HepG2 (cell line): ENCODE measurements at regions not wholly inside any gene's neighbourhood (a gene's known extent, or its start where the extent isn't known, plus 50 kb on each side); places are given as distances from the start of the nearest gene placed in this dataset.

Experiments
- ATAC-seq: fragments of 200-7000 bp; cut with Tn5 transposase; 3 replicates; pipeline ENCODE4 v1.9.1; 2020; ENCODE audit warnings: mild to moderate bottlenecking, moderate library complexity
- BruUV-seq: library from RNA; stranded (reverse); fragments of 400-500 nt; replicated peaks from 2 replicates; lab custom pipeline; 2021; lab: Mats Ljungman, UMichigan
- CTCF ChIA-PET: fragments of 300-600 bp; formaldehyde crosslinking; extraction: SDS; loops from one replicate; lab custom pipeline; 2021; ENCODE audit warnings: low total read pairs, inconsistent platforms, low intra/inter-chr PET ratio; lab: Yijun Ruan, JAX
- POLR2A ChIA-PET: fragments of 350-600 bp; sonication (Branson Sonifier 250); formaldehyde crosslinking; loops from one replicate; lab custom pipeline; 2020; ENCODE audit warnings: antibody characterized with exemption, inconsistent platforms; lab: Yijun Ruan, JAX
- DNase-seq: peaks from one replicate; pipeline ENCODE4 v3.0.0-alpha.2; 2015; ENCODE audit warnings: low spot score
- FAIRE-seq: peaks from 3 replicates; lab custom pipeline; 2011; peaks lifted over from hg19 to GRCh38; lab: Jason Lieb, UNC
- H2AFZ ChIP-seq: one replicate; pipeline ENCODE4 v1.6.1; 2011; ENCODE audit warnings: low read length, inconsistent platforms
- H3K27ac ChIP-seq: fragments of 300-600 bp; 3 replicates; pipeline ENCODE4 v1.8.0; 2011; ENCODE audit warnings: mixed run types, mild to moderate bottlenecking, mixed read lengths, low read length, inconsistent platforms; ENCODE audit not compliant: insufficient read depth; ENCODE audit errors: extremely low read length
- H3K27me3 ChIP-seq, 2 experiments: fragments of 200-600 bp in 1 of 2; 2 replicates in 1 of 2; 3 replicates in 1 of 2; pipeline versions ENCODE4 v1.6.0 to v1.8.0; 2011; ENCODE audit warnings: low read length in 2 of 2, mild to moderate bottlenecking in 2 of 2, moderate library complexity in 2 of 2, inconsistent platforms in 1 of 2; ENCODE audit not compliant: insufficient read depth in 2 of 2, control insufficient read depth in 1 of 2
- H3K36me3 ChIP-seq, 2 experiments: fragments of 200-600 bp in 1 of 2; replicated peaks in 1 of 2; 2 replicates in 1 of 2; 3 replicates in 1 of 2; pipeline versions ENCODE4 v1.5.1 to v1.8.0; 2011; ENCODE audit warnings: low read length in 2 of 2, inconsistent platforms in 1 of 2; ENCODE audit not compliant: insufficient read depth in 2 of 2, control insufficient read depth in 1 of 2
- H3K4me1 ChIP-seq: 2 replicates; pipeline ENCODE4 v1.5.1; 2012; ENCODE audit warnings: low read length, inconsistent platforms; ENCODE audit not compliant: insufficient read depth
- H3K4me2 ChIP-seq: 2 replicates; pipeline ENCODE4 v1.6.0; 2011; ENCODE audit warnings: low read depth, low read length, inconsistent platforms
- H3K4me3 ChIP-seq, 3 experiments: fragments of 200-600 bp in 1 of 3; sonication (generic), shearing (Covaris generic) in 1 of 3; replicated peaks in 1 of 3; 2 replicates each; pipeline ENCODE4 v1.5.1; 2011 to 2016; ENCODE audit warnings: low read length in 3 of 3, inconsistent platforms in 2 of 3, low read depth in 2 of 3, mild to moderate bottlenecking in 2 of 3, control low read depth in 1 of 3, mixed read lengths in 1 of 3; ENCODE audit not compliant: insufficient read depth in 1 of 3
- H3K79me2 ChIP-seq: one replicate; pipeline ENCODE4 v1.6.1; 2011; ENCODE audit warnings: low read length, inconsistent platforms; ENCODE audit not compliant: insufficient read depth
- H3K9ac ChIP-seq: 2 replicates; pipeline ENCODE4 v1.6.0; 2011; ENCODE audit warnings: mild to moderate bottlenecking, low read depth, low read length, inconsistent platforms; ENCODE audit not compliant: insufficient read depth
- H3K9me3 ChIP-seq: 2 replicates; pipeline ENCODE4 v1.5.1; 2012; ENCODE audit warnings: mild to moderate bottlenecking, low read length
- H4K20me1 ChIP-seq: 2 replicates; pipeline ENCODE4 v1.6.0; 2011; ENCODE audit warnings: inconsistent platforms, mild to moderate bottlenecking, low read length, moderate library complexity; ENCODE audit not compliant: insufficient read depth
- FOSL1 ChIP-seq: sonication (generic); formaldehyde crosslinking; IDR thresholded peaks from 2 replicates; pipeline ENCODE4 v1.9.0; 2021; ENCODE audit warnings: missing genetic modification reagents, borderline replicate concordance
- HMG20A ChIP-seq: IDR thresholded peaks from 2 replicates; pipeline ENCODE4 v1.6.1; 2016; ENCODE audit warnings: borderline replicate concordance
- HNRNPL ChIP-seq: fragments of 200-400 bp; formaldehyde crosslinking; IDR thresholded peaks from 2 replicates; pipeline ENCODE4 v1.6.1; 2017; ENCODE audit warnings: mild to moderate bottlenecking, low read depth, low read length
- HOXA3 ChIP-seq: sonication (generic); formaldehyde crosslinking; IDR thresholded peaks from 2 replicates; pipeline ENCODE4 v1.5.0; 2020; ENCODE audit warnings: missing genetic modification reagents
- NAIF1 ChIP-seq: sonication (generic); formaldehyde crosslinking; IDR thresholded peaks from 2 replicates; pipeline ENCODE4 v1.5.0; 2020; ENCODE audit warnings: mild to moderate bottlenecking, missing genetic modification reagents, borderline replicate concordance
- NCOA1 ChIP-seq: sonication (generic); formaldehyde crosslinking; IDR thresholded peaks from 2 replicates; pipeline ENCODE4 v1.9.0; 2021; ENCODE audit warnings: missing genetic modification reagents
- PCBP2 ChIP-seq: fragments of 200-400 bp; formaldehyde crosslinking; optimal IDR thresholded peaks from 2 replicates; pipeline ENCODE3; 2018; ENCODE audit warnings: low read length, low read depth; ENCODE audit not compliant: poor library complexity, severe bottlenecking
- RNF2 ChIP-seq: fragments of 450-650 bp; conservative IDR thresholded peaks from 2 replicates; pipeline ENCODE4 v1.6.1; 2016; ENCODE audit warnings: low read depth
- TCF12 ChIP-seq, 2 experiments: fragments of 450-650 bp in 1 of 2; sonication (generic) in 1 of 2; formaldehyde crosslinking in 1 of 2; IDR thresholded peaks; 2 replicates each; pipeline versions ENCODE4 v1.6.1 to v1.8.0; 2017 to 2022; ENCODE audit warnings: antibody characterized with exemption in 1 of 2, mild to moderate bottlenecking in 1 of 2, missing genetic modification reagents in 1 of 2, moderate library complexity in 1 of 2
- ZKSCAN8 ChIP-seq: IDR thresholded peaks from 2 replicates; pipeline ENCODE4 v1.6.1; 2016; ENCODE audit warnings: borderline replicate concordance, missing genetic modification reagents, missing compliant biosample characterization
- ZMYM3 ChIP-seq: sonication (generic); formaldehyde crosslinking; IDR thresholded peaks from 2 replicates; pipeline ENCODE4 v1.5.1; 2020; ENCODE audit warnings: mild to moderate bottlenecking, missing genetic modification reagents
- ZNF350 ChIP-seq: sonication (generic); formaldehyde crosslinking; IDR thresholded peaks from 2 replicates; pipeline ENCODE4 v1.4.0; 2020; ENCODE audit warnings: mild to moderate bottlenecking, low read depth, missing genetic modification reagents, borderline replicate concordance
- WGBS: methylation state at CpG from one replicate; pipeline ENCODE4 v1.1.6; 2017; ENCODE audit warnings: low lambda C conversion rate; 5-methylcytosine and 5-hydroxymethylcytosine counted together
- in situ Hi-C: cut with HindIII; loops from 2 replicates; pipeline ENCODE4 v1.10.0; 2017; ENCODE audit warnings: low pct_unique_long_range_greater_than_20kb; ENCODE audit not compliant: extremely low pct_ligation_motif_present
- intact Hi-C: fragments of 100-400 bp; cut with micrococcal nuclease; formaldehyde crosslinking; loops from one replicate; pipeline ENCODE4 v1.10.0; 2022; ENCODE audit not compliant: unreplicated experiment

DNA sequence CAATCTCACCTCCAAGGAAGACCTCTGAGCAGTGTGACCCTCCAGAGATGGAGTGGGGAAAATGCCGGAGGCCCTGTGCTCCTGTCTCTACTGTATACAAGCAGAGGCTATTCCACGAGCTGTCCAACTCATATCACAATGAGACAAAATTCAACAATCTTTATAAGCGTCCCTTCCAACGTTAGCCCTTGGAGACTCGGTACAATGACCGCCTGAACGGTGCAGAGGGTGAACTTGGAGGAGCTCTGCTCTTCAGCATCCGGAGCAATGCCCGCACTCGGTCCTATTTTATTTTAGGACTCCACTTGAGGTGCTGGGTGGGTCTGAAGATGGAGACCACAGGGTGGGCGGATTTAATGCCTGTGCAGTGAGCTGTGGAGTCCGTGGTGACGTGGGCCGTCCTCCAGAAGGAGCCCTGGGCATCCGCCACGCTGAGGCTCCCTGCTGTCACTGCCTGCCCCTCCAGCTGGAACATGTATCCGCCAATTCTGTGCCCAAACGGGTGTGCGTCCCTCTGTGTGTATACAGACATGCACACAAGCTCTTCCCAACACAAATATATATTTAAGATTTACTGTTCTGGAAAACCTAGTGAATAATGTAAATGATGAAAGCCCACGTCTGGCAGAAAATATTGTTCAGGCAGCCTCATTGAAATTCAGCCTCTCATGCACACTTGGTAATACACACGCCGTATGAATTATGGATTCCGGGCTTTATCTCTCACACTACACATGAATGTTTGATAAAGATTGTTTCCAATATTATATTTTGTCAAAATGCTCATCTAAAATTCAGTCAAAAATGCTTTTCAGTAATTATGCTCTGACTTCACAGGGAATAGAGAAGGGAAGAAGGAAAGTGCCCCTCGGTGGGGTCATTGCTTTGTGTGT, 239.9 kb upstream of the ZMIZ1 start:
- Histone ChIP-seq H3K4me3 (no peak overlapping the region), H3K4me2 (no peak overlapping the region), H3K4me1 (no peaks in the 10 kb centered on the region), H3K79me2 (no peaks in the 10 kb centered on the region), H4K20me1 (no peaks in the 10 kb centered on the region), H3K36me3 (no peaks in the 10 kb centered on the region), H3K27ac (no peak overlapping the region), H2AFZ (no peak overlapping the region), H3K9me3 (no peaks in the 10 kb centered on the region), H3K9ac (no peak overlapping the region), H3K27me3 (peaks cover 0 to 23% of the 10 kb centered on the region in 2 experiments; a peak in 3 of 5 replicates)
- TF ChIP-seq HNRNPL (no peak), NAIF1 (CRISPR knock-in tag) (no peak), ZMYM3 (no peak), ZNF350 (no peak)
- intact Hi-C loops (no loop called here), in situ Hi-C loops (no loop called here)
- POLR2A ChIA-PET = no interaction called here
- FAIRE-seq = no peak
- CTCF ChIA-PET = no interaction called here
- ATAC-seq = no peak
- 50% methylated on average over 11 of the region's 24 CpGs for WGBS
- no TSS peak for BruUV-seq
- DNase-seq = no peak

DNA sequence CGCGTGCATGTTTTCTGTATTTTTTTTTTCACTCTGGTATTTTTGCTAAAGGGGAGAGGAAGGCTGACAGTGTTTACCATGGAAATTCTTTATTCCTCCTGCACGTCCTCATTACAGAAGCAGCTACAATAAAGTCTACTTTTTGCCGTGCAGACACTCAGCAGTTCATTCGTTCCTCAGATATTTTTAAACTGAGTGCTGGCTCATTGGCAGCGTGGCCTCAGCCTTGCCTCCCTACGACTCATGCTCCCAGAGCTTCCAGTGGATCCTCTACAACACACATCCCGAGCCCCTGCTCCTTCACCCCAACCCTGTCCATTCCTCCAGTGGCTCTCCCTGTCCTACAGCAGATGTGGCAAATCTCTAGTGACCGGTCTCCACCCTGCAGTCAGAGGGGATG, 239.2 kb upstream of the ZMIZ1 start:
- H3K9ac ChIP-seq = no peak overlapping the region
- no peak overlapping the region for H3K27ac ChIP-seq
- H3K9me3 ChIP-seq = no peaks in the 10 kb centered on the region
- peaks cover 0 to 23% of the 10 kb centered on the region in 2 experiments; a peak in 3 of 5 replicates for H3K27me3 ChIP-seq
- ATAC-seq (no peak), DNase-seq (no peak), FAIRE-seq (no peak)
- POLR2A ChIA-PET = no interaction called here
- no TSS peak for BruUV-seq
- no peaks in the 10 kb centered on the region for H3K4me1 ChIP-seq
- H3K4me2 ChIP-seq = no peak overlapping the region
- WGBS = 36% methylated on average over 9 of the region's 9 CpGs
- TF ChIP-seq ZKSCAN8 (CRISPR knock-in tag) (no peak), HOXA3 (CRISPR knock-in tag) (no peak), FOSL1 (CRISPR knock-in tag) (no peak), NCOA1 (no peak), TCF12 (IDR thresholded peaks at IDR 0.05) (no peak), TCF12 (CRISPR knock-in tag; IDR thresholded peaks at IDR 0.05) (no peak), RNF2 (no peak), HMG20A (CRISPR knock-in tag) (no peak), PCBP2 (no peak)
- CTCF ChIA-PET = no interaction called here
- no peak overlapping the region for H2AFZ ChIP-seq
- H3K36me3 ChIP-seq = no peaks in the 10 kb centered on the region
- H3K4me3 ChIP-seq = no peak overlapping the region
- no peaks in the 10 kb centered on the region for H4K20me1 ChIP-seq
- H3K79me2 ChIP-seq = no peaks in the 10 kb centered on the region
- intact Hi-C loops (no loop called here), in situ Hi-C loops (no loop called here)
